ENCODE measurements at regions not wholly inside any gene's neighbourhood (a gene's known extent, or its start where the extent isn't known, plus 50 kb on each side); places are given as distances from the start of the nearest gene placed in this dataset.
"Not testable (repeated sequence)": the region's sequence is repeated elsewhere in the genome, so short reads cannot be mapped to it uniquely, and the experiment has no call there.

- DNase-seq (ENCODE audit: low read depth in 3 of 3), result no peak
These were observed 50.6 kb upstream of the RNF182 start for GRCh38 chr6:13874191-13874549.

GRCh38 chr6:13873288-13874190, 51.2 kb upstream of the RNF182 start:
- DNase-seq (ENCODE audit: low read depth in 3 of 3), result peak; percentile 48 to 73 (median 50)

GRCh38 chr6:13872681-13873080, 52.1 kb upstream of the RNF182 start:
- DNase-seq (ENCODE audit: low read depth in 3 of 3), result no peak

- not testable (repeated sequence) for DNase-seq (ENCODE audit: low read depth in 3 of 3)
These were observed 52.7 kb upstream of the RNF182 start for GRCh38 chr6:13872006-13872405.

- no peak for DNase-seq (ENCODE audit: low read depth in 3 of 3)
These were observed 54.4 kb upstream of the RNF182 start for GRCh38 chr6:13870214-13870830.

GRCh38 chr6:13868236-13868635, 53.9 kb upstream of the MCUR1 start:
- no peak for DNase-seq (ENCODE audit: low read depth in 3 of 3)

- no peak for DNase-seq (ENCODE audit: low read depth in 3 of 3)
These were observed 51.9 kb upstream of the MCUR1 start for GRCh38 chr6:13866301-13866700.

GRCh38 chr6:13865141-13865540, 50.8 kb upstream of the MCUR1 start:
- DNase-seq (ENCODE audit: low read depth in 3 of 3), result no peak

GRCh38 chr6:13864669-13865068, 50.3 kb upstream of the MCUR1 start:
- DNase-seq (ENCODE audit: low read depth in 3 of 3), result not testable (repeated sequence)
